ENCODE measurements at regions not wholly inside any gene's neighbourhood (a gene's known extent, or its start where the extent isn't known, plus 50 kb on each side); places are given as distances from the start of the nearest gene placed in this dataset.

DNA sequence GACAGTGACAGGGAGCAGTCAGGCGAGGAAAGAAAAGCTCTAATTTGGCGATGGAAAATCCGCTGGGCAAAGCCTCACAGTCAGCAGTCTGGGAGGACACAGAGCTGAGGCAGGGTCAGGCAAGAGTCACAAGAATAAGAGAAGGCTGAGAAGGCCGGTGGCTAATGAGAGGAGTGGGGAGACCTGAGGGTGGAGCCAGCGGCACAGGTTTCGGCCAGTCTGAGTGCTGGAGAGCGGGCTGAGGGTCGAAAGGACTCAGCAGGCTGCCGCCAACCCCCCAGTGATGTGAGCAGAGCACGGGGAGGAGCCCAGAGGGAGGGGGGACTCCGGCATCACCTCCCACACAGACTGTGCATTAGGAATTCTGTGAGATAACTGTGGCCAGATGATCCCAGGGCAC lies 500.6 kb upstream of the MYT1L start:
- Mint-ChIP-seq H3K36me3 (ENCODE audit: insufficient read depth, unreplicated experiment) (no peaks in the 10 kb centered on the region), H3K27me3 (ENCODE audit: insufficient read depth, unreplicated experiment) (peaks cover 12% of the 10 kb centered on the region), H3K4me3 (ENCODE audit: unreplicated experiment) (no peak overlapping the region), H3K27ac (ENCODE audit: unreplicated experiment) (no peak overlapping the region), H3K4me1 (ENCODE audit: low read depth, unreplicated experiment) (no peaks in the 10 kb centered on the region), H3K9me3 (ENCODE audit: unreplicated experiment) (no peaks in the 10 kb centered on the region)
- ChIA-PET POLR2A (no interaction called here), CTCF (no interaction called here)
- intact Hi-C loops (cut with micrococcal nuclease; ENCODE audit: unreplicated experiment) = no loop called here
- Histone ChIP-seq H3K36me3 (ENCODE audit: control insufficient read depth, insufficient read depth, low read length) (no peaks in the 10 kb centered on the region), H3K4me1 (no peaks in the 10 kb centered on the region), H3K9me3 (no peaks in the 10 kb centered on the region), H3K4me3 (ENCODE audit: low read depth, low read length) (no peak overlapping the region), H3K27me3 (replicated peaks; ENCODE audit: control insufficient read depth, insufficient read depth, low read length) (no peaks in the 10 kb centered on the region)
- DNase-seq = no peak
- TF ChIP-seq, protein P1, sequence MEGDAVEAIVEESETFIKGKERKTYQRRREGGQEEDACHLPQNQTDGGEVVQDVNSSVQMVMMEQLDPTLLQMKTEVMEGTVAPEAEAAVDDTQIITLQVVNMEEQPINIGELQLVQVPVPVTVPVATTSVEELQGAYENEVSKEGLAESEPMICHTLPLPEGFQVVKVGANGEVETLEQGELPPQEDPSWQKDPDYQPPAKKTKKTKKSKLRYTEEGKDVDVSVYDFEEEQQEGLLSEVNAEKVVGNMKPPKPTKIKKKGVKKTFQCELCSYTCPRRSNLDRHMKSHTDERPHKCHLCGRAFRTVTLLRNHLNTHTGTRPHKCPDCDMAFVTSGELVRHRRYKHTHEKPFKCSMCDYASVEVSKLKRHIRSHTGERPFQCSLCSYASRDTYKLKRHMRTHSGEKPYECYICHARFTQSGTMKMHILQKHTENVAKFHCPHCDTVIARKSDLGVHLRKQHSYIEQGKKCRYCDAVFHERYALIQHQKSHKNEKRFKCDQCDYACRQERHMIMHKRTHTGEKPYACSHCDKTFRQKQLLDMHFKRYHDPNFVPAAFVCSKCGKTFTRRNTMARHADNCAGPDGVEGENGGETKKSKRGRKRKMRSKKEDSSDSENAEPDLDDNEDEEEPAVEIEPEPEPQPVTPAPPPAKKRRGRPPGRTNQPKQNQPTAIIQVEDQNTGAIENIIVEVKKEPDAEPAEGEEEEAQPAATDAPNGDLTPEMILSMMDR (IDR thresholded peaks at IDR 0.05; ENCODE audit: insufficient read depth in 1 of 2, low read depth in 1 of 2, low read length in 1 of 2, severe bottlenecking in 1 of 2, unreplicated experiment in 1 of 2) = no peak
- BruUV-seq (replicated peaks) = no TSS peak

DNA sequence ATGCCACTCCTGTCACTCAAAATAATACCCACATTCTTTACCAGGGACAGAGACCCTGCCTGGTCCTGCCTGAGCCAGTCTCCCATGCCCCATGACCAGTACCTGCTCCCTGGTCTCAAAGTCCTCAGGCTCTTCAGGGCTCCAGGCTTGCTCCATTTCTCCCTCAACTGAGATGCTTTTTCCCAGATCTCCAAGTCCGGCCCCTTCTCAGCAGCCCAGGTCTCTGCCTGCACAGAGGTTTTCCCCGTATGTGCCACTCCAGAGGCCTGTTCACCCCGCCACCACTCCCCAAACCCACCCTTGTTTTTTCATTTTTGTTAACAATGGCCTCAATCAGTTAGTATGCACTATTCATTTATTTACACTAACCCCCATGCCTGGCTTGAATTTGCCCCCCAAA lies 499.5 kb upstream of the MYT1L start:
- CTCF ChIA-PET = no interaction called here
- Mint-ChIP-seq H3K9me3 (ENCODE audit: unreplicated experiment) (no peaks in the 10 kb centered on the region), H3K4me1 (ENCODE audit: low read depth, unreplicated experiment) (no peaks in the 10 kb centered on the region), H3K4me3 (ENCODE audit: unreplicated experiment) (no peak overlapping the region), H3K27ac (ENCODE audit: unreplicated experiment) (no peak overlapping the region), H3K27me3 (ENCODE audit: insufficient read depth, unreplicated experiment) (peaks cover 8% of the 10 kb centered on the region), H3K36me3 (ENCODE audit: insufficient read depth, unreplicated experiment) (no peaks in the 10 kb centered on the region)
- POLR2A ChIA-PET = no interaction called here
- no TSS peak for BruUV-seq (replicated peaks)
- H3K36me3 ChIP-seq (ENCODE audit: control insufficient read depth, insufficient read depth, low read length) = no peaks in the 10 kb centered on the region
- no peaks in the 10 kb centered on the region for H3K27me3 ChIP-seq (replicated peaks; ENCODE audit: control insufficient read depth, insufficient read depth, low read length)
- no peaks in the 10 kb centered on the region for H3K4me1 ChIP-seq
- intact Hi-C loops (cut with micrococcal nuclease; ENCODE audit: unreplicated experiment) = no loop called here
- H3K9me3 ChIP-seq = no peaks in the 10 kb centered on the region
- no peak overlapping the region for H3K4me3 ChIP-seq (ENCODE audit: low read depth, low read length)
- TF ChIP-seq, protein P1 (IDR thresholded peaks at IDR 0.05; ENCODE audit: insufficient read depth in 1 of 2, low read depth in 1 of 2, low read length in 1 of 2, severe bottlenecking in 1 of 2, unreplicated experiment in 1 of 2) = no peak
- DNase-seq = no peak

DNA sequence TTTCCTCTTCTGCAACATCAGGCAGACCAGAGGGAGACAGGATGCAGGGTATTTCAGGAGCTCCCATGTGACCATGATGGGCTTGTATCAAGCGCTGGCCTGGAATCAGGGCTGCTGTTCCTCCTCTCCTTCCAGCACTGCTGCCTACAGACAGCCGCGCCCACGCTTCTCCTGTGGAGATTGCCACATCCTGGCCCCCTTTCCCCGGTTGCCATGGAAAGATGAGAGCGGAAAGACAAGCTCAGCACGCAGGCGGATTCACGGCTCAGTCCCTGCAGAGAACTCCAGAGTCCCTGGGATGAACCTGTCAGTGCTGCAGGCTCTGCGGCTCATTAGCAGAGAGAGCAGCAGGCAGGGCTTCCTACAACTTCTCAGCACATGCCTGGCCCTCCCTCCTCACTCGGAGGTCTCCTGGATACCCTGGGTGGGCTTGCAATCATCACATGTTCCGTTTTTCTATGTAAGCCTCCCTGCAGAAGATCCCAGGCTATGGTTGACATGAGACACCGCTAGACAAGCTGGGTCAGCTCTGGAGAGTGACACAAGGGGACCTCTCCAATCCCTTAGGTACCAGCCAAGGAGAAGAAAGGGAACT lies 497.8 kb upstream of the MYT1L start:
- CTCF ChIA-PET = no interaction called here
- H3K36me3 ChIP-seq (ENCODE audit: control insufficient read depth, insufficient read depth, low read length) = no peaks in the 10 kb centered on the region
- no peaks in the 10 kb centered on the region; the same call in 1 of the 2 replicates for H3K27me3 ChIP-seq (replicated peaks; ENCODE audit: control insufficient read depth, insufficient read depth, low read length)
- no peaks in the 10 kb centered on the region for H3K9me3 ChIP-seq
- no peaks in the 10 kb centered on the region for H3K4me1 ChIP-seq
- Mint-ChIP-seq H3K36me3 (ENCODE audit: insufficient read depth, unreplicated experiment) (no peaks in the 10 kb centered on the region), H3K9me3 (ENCODE audit: unreplicated experiment) (peaks cover 5% of the 10 kb centered on the region), H3K4me1 (ENCODE audit: low read depth, unreplicated experiment) (no peaks in the 10 kb centered on the region), H3K27me3 (ENCODE audit: insufficient read depth, unreplicated experiment) (peaks cover 11% of the 10 kb centered on the region), H3K4me3 (ENCODE audit: unreplicated experiment) (no peak overlapping the region), H3K27ac (ENCODE audit: unreplicated experiment) (no peak overlapping the region)
- intact Hi-C loops (cut with micrococcal nuclease; ENCODE audit: unreplicated experiment) = no loop called here
- H3K4me3 ChIP-seq (ENCODE audit: low read depth, low read length) = no peak overlapping the region
- DNase-seq = no peak
- TF ChIP-seq, protein P1 (IDR thresholded peaks at IDR 0.05; ENCODE audit: insufficient read depth in 1 of 2, low read depth in 1 of 2, low read length in 1 of 2, severe bottlenecking in 1 of 2, unreplicated experiment in 1 of 2) = no peak
- no TSS peak for BruUV-seq (replicated peaks)
- POLR2A ChIA-PET = no interaction called here

All from Caco-2 (cell line).